ENCODE measurements at regions not wholly inside any gene's neighbourhood (a gene's known extent, or its start where the extent isn't known, plus 50 kb on each side); places are given as distances from the start of the nearest gene placed in this dataset.

- Histone ChIP-seq H2BK12ac (ENCODE audit: insufficient read length, low read depth, low read length) (no peak overlapping the region), H2BK5ac (ENCODE audit: insufficient read length, low read length) (no peak overlapping the region), H4K5ac (ENCODE audit: insufficient read length, low read depth, low read length) (no peak overlapping the region), H3K4me1 (ENCODE audit: insufficient read depth, low read length) (no peaks in the 10 kb centered on the region), H3K9ac (ENCODE audit: extremely low read depth, insufficient read length, low read length) (no peak overlapping the region), H4K20me1 (ENCODE audit: control insufficient read depth, insufficient read depth, insufficient read length) (no peaks in the 10 kb centered on the region), H2BK120ac (ENCODE audit: low read depth, low read length, poor library complexity, severe bottlenecking) (no peak overlapping the region), H2BK20ac (ENCODE audit: low read depth, low read length, poor library complexity, severe bottlenecking) (no peak overlapping the region), H3K23ac (ENCODE audit: insufficient read length, low read depth, low read length) (no peak overlapping the region), H3K4me2 (ENCODE audit: insufficient read depth, insufficient read length, low read length) (no peak overlapping the region), H3K18ac (ENCODE audit: insufficient read length, low read depth, low read length) (no peak overlapping the region), H3K14ac (ENCODE audit: insufficient read depth, low read length) (no peak overlapping the region), H3T11ph (ENCODE audit: low read length) (no peak overlapping the region), H3K23me2 (ENCODE audit: insufficient read length, low read depth, low read length, poor library complexity, severe bottlenecking) (no peaks in the 10 kb centered on the region), H3K27me3 (ENCODE audit: insufficient read depth, low read length) (no peaks in the 10 kb centered on the region), H3K79me1 (ENCODE audit: insufficient read depth, low read depth, low read length, poor library complexity, severe bottlenecking) (no peaks in the 10 kb centered on the region), H3K79me2 (ENCODE audit: insufficient read depth, low read length) (no peaks in the 10 kb centered on the region), H3K56ac (ENCODE audit: insufficient read length, low read depth, low read length) (no peak overlapping the region), H3K9me3 (ENCODE audit: control insufficient read depth, low read depth, low read length) (no peaks in the 10 kb centered on the region), H2AK5ac (ENCODE audit: insufficient read length, low read length) (no peak overlapping the region), H4K91ac (ENCODE audit: insufficient read length, low read depth, low read length) (no peak overlapping the region), H2BK15ac (ENCODE audit: low read depth, low read length) (no peak overlapping the region), H3K4ac (ENCODE audit: low read depth, low read length) (no peak overlapping the region), H2AFZ (ENCODE audit: low read length) (no peak overlapping the region), H4K8ac (replicated peaks; ENCODE audit: insufficient read length, low read depth, low read length) (no peak overlapping the region), H3K27ac (ENCODE audit: insufficient read length, low read depth, low read length) (no peak overlapping the region)
- H3K27ac Mint-ChIP-seq: no peak overlapping the region
- no peak overlapping the region for H3K4me3 Mint-ChIP-seq
- no peaks in the 10 kb centered on the region; a peak in 1 of 7 replicates for H3K36me3 Mint-ChIP-seq (ENCODE audit: insufficient read depth in 1 of 3, low read depth in 3 of 3)
- no peaks in the 10 kb centered on the region for H3K9me3 Mint-ChIP-seq
- TF ChIP-seq CTCF (conservative IDR thresholded peaks at IDR 0.05): no peak
- H3K4me1 Mint-ChIP-seq: no peaks in the 10 kb centered on the region
- no peak for DNase-seq
- whole genome bisulfite sequencing (ENCODE audit: extremely low coverage, insufficient read length, low lambda C conversion rate): no CpG with 5 or more reads among the region's 3 CpGs
- H3K27me3 Mint-ChIP-seq (ENCODE audit: low read depth): no peaks in the 10 kb centered on the region
Measured at GRCh38 chr14:53871011-53871410, 85.6 kb downstream of the BMP4 start.
